HAP-1 (cell line): ENCODE measurements at regions not wholly inside any gene's neighbourhood (a gene's known extent, or its start where the extent isn't known, plus 50 kb on each side); places are given as distances from the start of the nearest gene placed in this dataset.

Experiments used
- DNase-seq, 2 experiments: peaks; one replicate each; pipeline ENCODE4 v3.0.0-alpha.2; 2016 to 2020; ENCODE audit warnings: low spot score in 2 of 2
- H3K27me3 ChIP-seq: fragments of 250-450 bp; sonication (Bioruptor Pico); 2 replicates; pipeline ENCODE4 v1.5.1; 2020; ENCODE audit warnings: low read depth, mild to moderate bottlenecking, moderate library complexity
- H3K36me3 ChIP-seq: fragments of 250-450 bp; sonication (Bioruptor Pico); replicated peaks from 2 replicates; pipeline ENCODE4 v1.5.1; 2020; ENCODE audit warnings: mild to moderate bottlenecking
- H3K4me1 ChIP-seq: fragments of 250-450 bp; sonication (Bioruptor Pico); 2 replicates; pipeline ENCODE4 v1.5.1; 2020; ENCODE audit warnings: mild to moderate bottlenecking
- H3K4me3 ChIP-seq: fragments of 250-450 bp; sonication (Bioruptor Pico); 2 replicates; pipeline ENCODE4 v1.5.1; 2020; ENCODE audit warnings: mild to moderate bottlenecking, moderate library complexity
- H3K9me3 ChIP-seq: fragments of 250-450 bp; sonication (Bioruptor Pico); 2 replicates; pipeline ENCODE4 v1.5.1; 2020; ENCODE audit warnings: mild to moderate bottlenecking, moderate library complexity
- in situ Hi-C: fragments of 300-500 bp; cut with MboI; formaldehyde crosslinking; loops from 3 replicates; pipeline ENCODE4 v1.14.3; 2020; ENCODE audit warnings: low sequenced_read_pairs, inconsistent platforms, mixed read lengths

- in situ Hi-C loops, result no loop called here
- H3K9me3 ChIP-seq, result no peaks in the 10 kb centered on the region
- DNase-seq, result no peak
- H3K36me3 ChIP-seq, result no peaks in the 10 kb centered on the region
- peaks cover 31% of the 10 kb centered on the region for H3K4me1 ChIP-seq
- H3K4me3 ChIP-seq, result no peak overlapping the region
- H3K27me3 ChIP-seq, result no peaks in the 10 kb centered on the region
Observed at GRCh38 chr4:123816462-123816861, 419.9 kb downstream of the SPRY1 start.

DNA sequence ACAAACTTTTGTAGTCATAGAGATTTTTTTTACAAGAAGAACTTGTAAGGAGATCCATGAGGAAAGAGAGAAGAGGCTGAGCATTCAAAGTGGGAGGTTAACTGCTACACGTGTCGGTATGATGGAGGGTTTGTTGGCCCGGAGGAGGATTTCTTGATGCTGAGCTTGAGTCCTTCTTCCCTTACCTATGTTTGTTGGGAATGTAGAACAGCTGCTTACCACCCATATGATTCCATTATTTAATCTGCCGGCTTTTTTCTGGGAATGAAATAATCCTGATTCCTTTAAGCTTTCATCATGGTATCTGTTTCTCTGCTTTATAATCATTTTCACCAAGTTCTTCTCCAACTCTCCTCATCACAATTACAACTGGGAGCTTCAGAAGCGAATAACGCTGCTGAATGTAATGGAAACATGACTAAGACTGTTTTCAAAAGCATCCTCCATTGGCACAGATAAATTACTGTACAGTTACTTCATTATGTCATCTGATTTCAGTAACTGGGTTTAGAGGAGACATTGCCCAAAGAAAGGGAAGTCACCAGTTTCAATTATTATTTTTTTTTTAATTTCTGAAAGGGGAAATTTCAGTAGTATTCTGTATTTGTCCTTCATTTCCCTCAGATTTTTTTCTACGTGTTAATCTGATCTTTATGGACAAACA is 420.6 kb downstream of the SPRY1 start:
- no peak for DNase-seq
- in situ Hi-C loops, result no loop called here
- Histone ChIP-seq H3K4me3 (no peak overlapping the region), H3K27me3 (no peaks in the 10 kb centered on the region), H3K4me1 (peaks cover 34% of the 10 kb centered on the region), H3K9me3 (no peaks in the 10 kb centered on the region), H3K36me3 (no peaks in the 10 kb centered on the region)

DNA sequence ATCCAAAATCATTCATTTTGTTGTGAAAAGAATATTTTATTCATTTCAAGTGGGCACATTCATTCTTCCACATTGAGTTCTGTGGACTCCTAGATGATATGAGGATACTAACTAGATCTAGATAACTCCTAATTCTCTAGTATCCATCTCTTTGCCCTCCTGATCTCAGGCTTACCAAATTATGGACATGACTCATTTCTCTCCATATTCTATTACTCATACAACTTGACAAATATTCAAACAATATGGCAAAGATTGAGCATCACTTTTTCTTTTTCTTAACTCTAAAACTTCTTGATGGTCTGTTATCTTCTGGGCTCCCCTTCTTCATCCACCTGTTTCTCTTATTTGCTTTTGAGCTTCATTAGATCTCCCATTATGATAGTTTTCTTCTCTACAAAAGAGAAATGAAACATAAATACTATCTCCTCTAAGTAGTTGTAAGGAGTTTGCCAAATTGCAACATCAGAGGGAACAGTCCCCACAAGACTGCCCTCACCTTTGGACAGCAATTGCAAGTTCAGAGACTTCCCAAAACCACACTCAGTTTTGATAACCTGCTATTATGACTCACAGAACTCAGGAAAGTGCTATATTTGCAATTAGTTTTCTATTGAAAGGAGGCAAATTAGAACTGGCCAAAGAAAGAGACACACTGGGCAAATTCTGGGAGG is 422.9 kb downstream of the SPRY1 start:
- in situ Hi-C loops, result no loop called here
- no peak for DNase-seq
- H3K4me3 ChIP-seq, result no peak overlapping the region

DNA sequence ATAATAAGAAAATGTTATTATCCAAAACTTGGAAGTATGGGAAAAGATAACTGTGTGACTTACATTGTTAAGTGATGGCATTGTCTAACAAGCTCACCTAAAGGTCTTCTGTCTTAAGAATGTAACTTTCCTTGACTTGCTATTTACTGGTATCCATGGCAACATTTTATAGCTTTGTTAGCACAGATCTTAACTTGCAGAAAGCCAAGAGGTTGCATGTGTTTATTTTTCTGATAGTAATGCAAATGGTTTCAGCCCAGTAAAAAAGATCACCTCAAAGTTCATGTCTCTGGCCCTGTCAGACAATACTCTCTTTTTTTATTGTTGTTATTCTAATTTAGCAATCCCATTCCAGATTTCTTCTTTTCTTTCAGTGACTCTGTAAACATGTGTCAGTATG is 425.3 kb downstream of the SPRY1 start:
- Histone ChIP-seq H3K36me3 (no peaks in the 10 kb centered on the region), H3K27me3 (no peaks in the 10 kb centered on the region), H3K9me3 (peaks cover 3% of the 10 kb centered on the region; the same call in 1 of the 2 replicates), H3K4me1 (peaks cover 13% of the 10 kb centered on the region), H3K4me3 (no peak overlapping the region)
- peak in 1 of 2 experiments; percentile 89 for DNase-seq
- in situ Hi-C loops, result no loop called here

More for the DNA sequence above, 422.9 kb downstream of the SPRY1 start:
- Histone ChIP-seq H3K4me1 (peaks cover 25% of the 10 kb centered on the region), H3K27me3 (no peaks in the 10 kb centered on the region), H3K9me3 (peaks cover 3% of the 10 kb centered on the region; the same call in 1 of the 2 replicates), H3K36me3 (no peaks in the 10 kb centered on the region)

- Histone ChIP-seq H3K27me3 (no peaks in the 10 kb centered on the region), H3K4me3 (no peak overlapping the region), H3K9me3 (peaks cover 3% of the 10 kb centered on the region; the same call in 1 of the 2 replicates), H3K4me1 (peaks cover 13% of the 10 kb centered on the region), H3K36me3 (no peaks in the 10 kb centered on the region)
- in situ Hi-C loops, result no loop called here
- no peak for DNase-seq
Observed at GRCh38 chr4:123822353-123822752, 425.8 kb downstream of the SPRY1 start.

DNA sequence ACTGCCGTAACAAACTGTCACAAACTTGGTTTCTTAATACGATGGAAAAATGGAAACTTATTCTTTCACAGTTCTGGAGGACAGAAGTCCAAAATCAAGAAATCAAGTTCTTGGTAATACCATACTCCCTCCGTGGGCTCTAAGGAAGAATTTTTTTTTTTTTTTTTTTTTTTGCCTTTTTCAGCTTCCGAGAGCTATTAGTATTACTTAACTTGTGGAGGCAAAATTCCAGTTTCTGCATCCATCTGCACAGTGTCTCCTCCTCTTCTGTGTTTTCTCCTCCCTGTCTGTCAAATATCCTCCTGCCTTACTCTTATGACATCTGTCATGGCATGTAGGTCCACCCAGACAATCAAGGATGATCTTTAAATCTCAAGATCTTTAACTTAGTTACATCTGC is 426.6 kb downstream of the SPRY1 start:
- no peak for DNase-seq
- no peak overlapping the region for H3K4me3 ChIP-seq
- H3K36me3 ChIP-seq, result no peaks in the 10 kb centered on the region
- in situ Hi-C loops, result no loop called here
- peaks cover 3% of the 10 kb centered on the region; the same call in 1 of the 2 replicates for H3K9me3 ChIP-seq
- no peaks in the 10 kb centered on the region for H3K27me3 ChIP-seq
- peaks cover 11% of the 10 kb centered on the region for H3K4me1 ChIP-seq

GRCh38 chr4:123824524-123824923 is 427.9 kb downstream of the SPRY1 start:
- Histone ChIP-seq H3K4me3 (no peak overlapping the region), H3K9me3 (peaks cover 3% of the 10 kb centered on the region; the same call in 1 of the 2 replicates), H3K4me1 (peaks cover 10% of the 10 kb centered on the region), H3K27me3 (no peaks in the 10 kb centered on the region), H3K36me3 (no peaks in the 10 kb centered on the region; the same call in 1 of the 2 replicates)
- in situ Hi-C loops, result no loop called here
- DNase-seq, result no peak

- in situ Hi-C loops, result no loop called here
- Histone ChIP-seq H3K36me3 (no peaks in the 10 kb centered on the region; the same call in 1 of the 2 replicates), H3K9me3 (peaks cover 3% of the 10 kb centered on the region; the same call in 1 of the 2 replicates), H3K4me1 (peaks cover 10% of the 10 kb centered on the region), H3K27me3 (no peaks in the 10 kb centered on the region), H3K4me3 (no peak overlapping the region)
- DNase-seq, result no peak
Observed at GRCh38 chr4:123825596-123826291, 429.1 kb downstream of the SPRY1 start.

DNA sequence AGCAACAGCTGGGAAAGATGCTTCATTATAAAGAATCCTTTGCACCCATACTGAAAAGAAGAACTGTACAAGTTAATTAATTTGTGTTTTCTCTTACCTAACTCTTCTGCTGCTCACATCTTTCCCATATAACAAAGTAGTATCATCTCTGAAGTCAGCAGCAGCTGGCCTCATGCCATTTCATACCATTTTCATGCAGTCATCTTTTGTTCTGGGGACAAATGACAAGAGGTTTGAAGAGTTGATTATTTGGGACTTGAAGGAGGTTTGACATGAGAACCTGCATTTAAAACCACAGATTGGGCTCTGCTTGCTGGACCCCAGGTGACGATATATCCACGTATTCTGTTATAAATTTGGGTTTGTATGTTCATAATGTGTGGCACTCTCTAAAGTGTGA is 430.3 kb downstream of the SPRY1 start:
- in situ Hi-C loops, result no loop called here
- Histone ChIP-seq H3K4me1 (peaks cover 7% of the 10 kb centered on the region), H3K36me3 (no peaks in the 10 kb centered on the region; the same call in 1 of the 2 replicates), H3K27me3 (no peaks in the 10 kb centered on the region), H3K4me3 (no peak overlapping the region), H3K9me3 (peaks cover 3% of the 10 kb centered on the region; the same call in 1 of the 2 replicates)
- no peak for DNase-seq

GRCh38 chr4:123827511-123827910 is 430.9 kb downstream of the SPRY1 start:
- H3K9me3 ChIP-seq, result peaks cover under 1% of the 10 kb centered on the region; the same call in 1 of the 2 replicates
- no peak for DNase-seq
- H3K4me1 ChIP-seq, result peaks cover 1% of the 10 kb centered on the region
- no peaks in the 10 kb centered on the region; the same call in 1 of the 2 replicates for H3K36me3 ChIP-seq
- no peak overlapping the region for H3K4me3 ChIP-seq
- no peaks in the 10 kb centered on the region for H3K27me3 ChIP-seq
- in situ Hi-C loops, result no loop called here

DNA sequence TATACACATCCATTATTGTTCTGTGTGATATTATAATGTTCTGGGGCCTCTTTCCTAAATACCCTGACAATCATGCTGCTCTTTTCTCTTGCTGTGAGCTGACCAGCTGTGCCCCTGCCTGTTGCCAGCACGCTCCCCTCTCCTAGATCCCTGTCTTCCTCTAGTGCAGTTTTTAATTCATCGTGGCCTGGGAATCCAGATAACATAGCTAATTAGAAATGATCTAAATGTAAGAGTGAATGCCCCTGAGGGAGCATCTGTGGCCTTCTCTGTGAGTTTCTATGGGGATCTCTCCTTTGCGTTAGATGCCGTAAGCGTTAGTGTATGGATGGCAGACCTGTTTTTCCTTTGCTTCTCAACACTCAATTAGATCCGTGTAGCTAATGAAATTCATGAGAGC is 434.3 kb downstream of the SPRY1 start:
- in situ Hi-C loops, result no loop called here
- H3K36me3 ChIP-seq, result no peaks in the 10 kb centered on the region; the same call in 1 of the 2 replicates
- no peak for DNase-seq

GRCh38 chr4:123832173-123833026 is 435.8 kb downstream of the SPRY1 start:
- Histone ChIP-seq H3K9me3 (no peaks in the 10 kb centered on the region), H3K4me1 (peaks cover 2% of the 10 kb centered on the region; the same call in 1 of the 2 replicates), H3K4me3 (no peak overlapping the region), H3K36me3 (no peaks in the 10 kb centered on the region; the same call in 1 of the 2 replicates), H3K27me3 (no peaks in the 10 kb centered on the region)
- DNase-seq, result no peak
- in situ Hi-C loops, result no loop called here

More for the DNA sequence above, 434.3 kb downstream of the SPRY1 start:
- Histone ChIP-seq H3K4me1 (peaks cover 2% of the 10 kb centered on the region; the same call in 1 of the 2 replicates), H3K4me3 (no peak overlapping the region), H3K27me3 (no peaks in the 10 kb centered on the region), H3K9me3 (no peaks in the 10 kb centered on the region)

DNA sequence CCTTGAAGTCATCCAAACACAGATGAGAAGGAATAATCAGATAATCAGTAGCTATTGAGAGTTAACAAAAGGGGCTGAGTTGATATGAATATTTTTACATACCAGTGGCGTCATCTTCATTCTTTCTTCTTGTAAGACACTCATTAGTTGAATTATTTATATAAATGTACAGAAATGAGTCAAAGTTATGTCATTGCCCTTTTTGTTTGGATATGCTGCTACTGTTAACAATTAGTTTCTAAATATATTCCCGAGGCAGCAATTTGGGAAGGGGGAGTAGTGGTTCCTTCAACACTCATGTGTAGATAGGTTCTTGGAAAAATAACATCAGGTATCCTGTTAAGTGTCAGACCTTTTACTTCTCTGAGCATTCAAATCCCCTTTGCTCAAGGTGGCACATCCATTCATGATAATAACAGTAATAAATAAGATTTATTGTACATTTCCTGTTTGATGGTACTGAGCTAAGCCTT is 436.6 kb downstream of the SPRY1 start:
- Histone ChIP-seq H3K36me3 (no peaks in the 10 kb centered on the region; the same call in 1 of the 2 replicates), H3K27me3 (no peaks in the 10 kb centered on the region), H3K9me3 (no peaks in the 10 kb centered on the region), H3K4me1 (peaks cover 2% of the 10 kb centered on the region), H3K4me3 (no peak overlapping the region)
- DNase-seq, result no peak
- in situ Hi-C loops, result no loop called here
